ENCODE measurements at regions not wholly inside any gene's neighbourhood (a gene's known extent, or its start where the extent isn't known, plus 50 kb on each side); places are given as distances from the start of the nearest gene placed in this dataset.
"Not testable (repeated sequence)": the region's sequence is repeated elsewhere in the genome, so short reads cannot be mapped to it uniquely, and the experiment has no call there.

DNA sequence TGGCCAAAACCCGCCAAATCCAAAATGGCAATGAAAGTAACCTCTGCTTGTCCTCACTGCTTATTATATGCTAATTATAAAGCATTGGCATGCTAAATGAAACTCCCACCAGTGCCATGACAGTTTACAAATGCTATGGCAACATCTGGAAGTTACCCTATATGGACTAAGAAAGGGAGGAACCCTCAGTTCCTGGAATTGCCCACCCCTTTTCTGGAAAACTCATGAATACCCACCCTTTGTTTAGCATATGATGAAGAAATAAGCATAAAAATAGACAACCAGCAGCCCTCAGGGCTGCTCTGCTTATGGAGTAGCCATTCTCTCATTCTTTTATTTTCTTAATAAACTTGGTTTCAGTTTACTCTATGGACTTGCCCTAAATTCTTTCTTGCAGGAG lies 269.8 kb downstream of the OLFM4 start:
- no peak for DNase-seq

DNA sequence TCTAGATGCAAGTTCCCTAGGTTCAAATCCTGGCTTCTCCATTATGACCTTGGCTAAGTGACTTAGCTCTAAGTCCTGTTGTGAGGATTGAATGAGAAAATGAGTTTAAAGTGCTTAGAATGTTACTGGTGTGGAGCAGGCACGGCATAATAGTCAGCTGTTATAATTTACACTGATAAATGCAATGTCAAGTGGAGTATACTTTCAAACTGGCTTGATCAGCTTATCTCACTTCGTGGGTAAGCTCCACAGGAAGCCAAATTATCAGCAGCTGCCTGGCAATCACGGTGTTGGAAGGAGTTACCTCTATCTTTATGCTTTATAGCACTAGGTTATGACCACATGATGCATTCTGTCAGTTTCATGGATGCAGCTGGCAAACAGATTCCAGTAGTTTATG lies 272.8 kb downstream of the OLFM4 start:
- DNase-seq, result no peak

DNA sequence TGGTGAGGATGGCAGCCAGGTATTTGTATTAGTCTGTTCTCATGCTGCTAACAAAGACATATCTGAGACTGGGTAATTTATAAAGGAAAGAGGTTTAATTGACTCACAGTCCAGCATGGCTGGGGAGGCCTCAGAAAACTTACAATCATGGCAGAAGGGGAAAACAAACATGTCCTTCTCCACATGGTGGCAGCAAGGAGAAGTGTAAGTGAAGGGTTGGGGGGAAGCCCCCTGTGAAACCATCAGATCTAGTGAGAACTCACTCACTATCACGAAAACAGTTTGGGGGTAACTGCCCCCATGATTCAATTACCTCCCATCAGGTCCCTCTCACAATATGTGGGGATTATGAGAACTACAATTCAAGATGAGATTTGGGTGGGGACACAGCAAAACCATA lies 276.8 kb downstream of the OLFM4 start:
- DNase-seq, result not testable (repeated sequence)

DNA sequence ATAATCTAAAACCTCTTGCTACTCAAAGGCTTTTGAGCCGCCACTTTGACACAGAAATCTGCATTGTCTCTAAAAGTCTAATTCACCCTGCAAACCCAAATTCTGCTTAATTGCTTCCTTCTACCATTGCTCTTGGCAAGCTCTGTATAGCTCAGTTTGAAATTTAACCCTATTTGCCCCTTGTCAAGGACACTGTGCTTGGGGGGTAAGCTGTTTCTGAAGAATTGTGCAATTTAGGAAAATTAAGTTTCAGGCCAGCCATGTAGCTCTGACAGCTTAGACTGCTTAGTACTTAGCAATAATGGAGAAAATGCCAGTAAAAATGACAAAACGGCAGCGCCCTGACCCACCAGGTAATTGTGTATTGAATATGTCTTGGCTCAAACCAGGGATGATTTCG lies 282.2 kb downstream of the OLFM4 start:
- DNase-seq, result no peak

DNA sequence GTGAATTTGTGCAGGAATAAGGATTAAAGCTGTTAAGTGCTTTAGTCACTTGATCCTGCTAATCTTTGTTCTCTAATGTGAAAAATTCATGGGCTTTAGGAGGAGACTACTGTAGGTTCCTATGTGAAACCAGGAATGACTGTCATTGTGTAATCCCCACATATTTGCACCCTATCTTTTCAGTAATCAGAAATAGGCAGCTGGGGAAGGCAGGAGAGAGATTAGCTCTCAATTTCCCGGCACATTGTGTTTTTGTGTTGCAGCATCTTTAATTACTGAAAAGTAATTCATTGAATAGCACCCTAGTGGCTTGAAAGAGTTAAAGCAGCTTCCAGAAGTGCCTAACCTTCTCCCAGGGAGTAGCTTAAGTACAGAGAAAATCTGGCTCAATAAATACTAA lies 282.9 kb downstream of the OLFM4 start:
- no peak for DNase-seq

DNA sequence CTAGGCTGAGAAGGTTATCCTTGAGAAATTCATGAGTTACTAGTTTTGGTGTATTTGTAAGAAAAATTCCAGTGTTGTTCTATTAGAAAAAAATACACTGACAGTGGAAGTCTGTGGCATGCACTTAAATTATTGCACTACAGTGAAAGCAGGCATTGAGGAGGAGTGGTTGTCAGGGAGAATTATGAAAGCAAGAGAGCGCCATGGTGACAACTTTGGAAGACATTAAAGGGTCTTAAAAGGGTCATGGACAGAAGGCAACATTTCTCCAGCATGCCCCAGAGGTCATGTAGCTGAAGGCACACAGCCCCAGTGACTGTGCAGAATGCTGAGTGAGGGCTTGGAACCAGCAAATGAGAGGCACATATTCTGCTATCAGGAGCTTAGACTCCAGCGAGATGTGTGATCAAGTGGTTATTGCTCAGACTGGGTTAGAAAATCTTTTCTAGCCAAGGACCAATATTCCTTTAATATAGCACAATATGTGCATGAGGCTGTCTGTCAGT lies 292.7 kb downstream of the OLFM4 start:
- DNase-seq, result no peak

DNA sequence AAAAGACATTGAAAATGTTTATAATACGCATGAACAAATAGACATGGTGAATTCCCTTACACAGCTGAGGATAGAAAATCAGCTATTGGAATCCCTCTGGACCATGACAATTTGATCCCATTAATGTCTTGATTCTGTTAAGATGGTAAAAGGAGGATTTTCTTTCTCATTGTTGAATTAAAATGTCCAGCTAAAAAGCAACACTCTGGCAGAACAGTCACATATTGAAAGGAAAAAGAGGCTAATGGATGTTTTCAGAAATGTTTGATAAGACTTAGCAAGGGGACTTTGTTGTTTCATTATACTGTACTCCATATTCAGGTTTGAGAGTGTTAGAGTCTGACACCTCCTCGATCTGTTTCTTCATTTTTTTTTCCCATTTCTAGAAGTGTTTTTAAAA lies 296.0 kb downstream of the OLFM4 start:
- DNase-seq, result no peak

DNA sequence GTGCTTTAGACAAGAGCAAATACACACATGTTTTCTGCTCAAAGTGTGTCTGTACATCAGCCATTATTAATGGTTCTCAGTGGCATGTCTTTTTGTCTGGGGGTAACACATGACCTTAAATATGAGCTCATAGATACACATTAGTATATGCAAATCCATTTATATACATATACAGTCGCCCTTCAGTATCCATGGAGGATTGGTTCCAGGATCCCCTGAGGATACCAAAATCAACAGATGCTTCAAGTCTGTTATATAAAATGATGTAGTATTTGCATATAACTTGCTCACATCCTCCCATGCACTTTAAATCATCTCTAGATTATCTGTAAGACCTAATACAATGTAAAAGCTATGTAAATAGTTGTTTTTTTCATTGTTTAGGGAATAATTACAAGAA lies 298.1 kb downstream of the OLFM4 start:
- no peak for DNase-seq

DNA sequence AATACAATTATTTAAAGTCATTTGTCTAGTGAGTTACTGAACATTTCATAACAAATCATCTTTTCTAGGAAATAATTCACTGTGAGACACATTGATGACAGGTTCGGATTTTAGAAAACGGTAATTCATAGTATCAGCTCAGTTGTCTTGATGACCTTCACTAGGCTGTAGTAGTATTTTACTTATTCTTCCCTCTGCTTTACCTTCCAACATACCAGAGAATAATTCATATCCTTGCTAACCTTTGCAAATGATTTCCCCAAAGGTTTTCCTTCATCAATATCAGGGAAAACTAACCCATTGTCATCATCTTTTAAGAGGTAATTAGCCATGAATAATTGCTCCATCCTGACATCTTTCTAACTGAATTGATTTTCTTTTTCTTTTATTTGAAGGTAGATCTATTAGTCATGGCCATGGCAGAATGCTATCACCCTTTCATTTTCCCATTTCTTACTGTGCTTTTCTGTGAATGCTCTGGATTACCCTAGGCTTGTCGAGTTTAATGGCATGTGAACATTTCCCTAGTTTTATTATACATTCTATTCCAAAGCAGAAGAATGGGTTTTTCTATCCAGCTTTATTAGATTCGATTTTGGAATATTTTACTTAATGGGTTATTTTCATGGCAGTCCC lies 299.2 kb downstream of the OLFM4 start:
- no peak for DNase-seq

DNA sequence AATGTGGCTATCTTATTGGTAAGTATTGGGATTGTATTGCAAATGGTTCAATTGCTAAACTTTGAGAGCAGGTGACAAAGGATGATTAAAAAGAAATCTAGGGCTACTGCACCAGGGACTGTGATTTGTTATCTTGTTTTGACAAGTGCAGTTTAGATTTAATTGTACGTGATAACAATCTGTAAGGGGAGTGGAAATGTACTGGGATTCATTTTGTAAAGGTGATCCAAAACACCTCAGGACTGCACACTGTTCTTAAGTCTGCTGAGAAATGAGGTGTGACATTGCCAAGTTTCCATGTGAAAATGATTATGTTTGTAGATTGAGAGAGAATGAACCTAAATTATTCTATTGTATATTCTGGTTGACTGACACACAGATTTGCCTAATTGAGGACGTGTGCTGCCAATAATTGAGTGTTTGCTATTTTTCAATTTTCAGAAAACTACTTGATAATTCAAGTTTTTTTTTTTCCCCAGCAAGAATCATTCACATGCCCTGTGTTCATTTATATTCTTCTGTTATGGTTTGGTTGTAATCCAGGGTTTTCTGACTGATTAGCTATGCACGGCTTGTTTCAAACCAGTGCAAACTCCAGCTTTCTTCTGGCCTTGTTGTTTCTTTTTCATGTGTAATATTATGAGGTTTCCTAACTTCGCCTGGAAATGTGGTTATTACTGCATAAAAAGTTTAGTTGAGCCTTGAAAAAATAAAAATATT lies 308.0 kb downstream of the OLFM4 start:
- no peak for DNase-seq

DNA sequence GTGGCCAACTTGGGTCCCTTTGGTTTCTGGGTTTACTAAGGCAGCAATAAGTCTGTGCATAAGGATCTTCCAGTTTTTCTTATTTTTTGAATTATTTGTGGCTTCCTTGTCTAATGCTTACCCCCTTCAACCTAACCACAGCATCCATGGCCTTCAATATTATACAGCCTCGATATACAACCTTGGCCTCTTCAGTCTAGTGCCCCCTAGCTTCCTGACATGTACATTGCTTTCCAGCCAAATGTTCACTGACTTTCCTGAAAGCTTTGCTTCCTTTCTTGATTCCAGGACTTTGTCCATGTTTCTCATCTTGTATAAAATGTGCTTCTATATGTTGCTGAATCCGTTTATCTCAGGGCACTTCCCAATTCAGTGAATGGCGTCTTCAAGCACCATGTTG lies 310.1 kb downstream of the OLFM4 start:
- no peak for DNase-seq

DNA sequence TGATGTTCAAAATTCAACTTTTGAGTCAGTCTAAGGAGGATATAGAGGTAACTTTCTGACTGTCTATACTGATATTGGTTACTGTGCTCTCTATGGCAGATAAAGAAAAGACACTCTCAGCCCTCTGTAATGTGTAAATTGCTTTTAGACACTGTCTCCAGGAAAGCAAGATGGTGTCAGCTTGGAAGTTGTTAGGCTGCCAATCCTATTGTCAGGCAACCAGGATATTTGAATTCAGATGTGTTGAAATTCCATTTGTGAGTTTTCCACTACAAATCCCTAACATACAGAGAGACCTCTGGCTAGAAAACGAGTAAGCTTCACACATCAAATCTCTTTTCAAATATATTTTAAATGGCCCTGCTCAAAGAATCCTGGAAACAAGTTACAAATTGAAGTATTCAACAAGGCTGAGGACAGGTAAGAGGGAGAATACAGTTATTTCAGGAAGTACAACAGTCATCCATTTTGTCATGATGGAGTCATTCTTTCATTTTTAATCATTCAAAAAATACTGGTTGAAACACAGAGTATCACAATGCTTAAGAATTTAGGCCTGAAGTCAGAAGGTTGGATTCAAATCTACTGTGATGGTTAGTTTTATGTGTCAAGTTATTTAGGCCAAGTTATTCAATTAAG lies 312.0 kb downstream of the OLFM4 start:
- DNase-seq, result no peak

DNA sequence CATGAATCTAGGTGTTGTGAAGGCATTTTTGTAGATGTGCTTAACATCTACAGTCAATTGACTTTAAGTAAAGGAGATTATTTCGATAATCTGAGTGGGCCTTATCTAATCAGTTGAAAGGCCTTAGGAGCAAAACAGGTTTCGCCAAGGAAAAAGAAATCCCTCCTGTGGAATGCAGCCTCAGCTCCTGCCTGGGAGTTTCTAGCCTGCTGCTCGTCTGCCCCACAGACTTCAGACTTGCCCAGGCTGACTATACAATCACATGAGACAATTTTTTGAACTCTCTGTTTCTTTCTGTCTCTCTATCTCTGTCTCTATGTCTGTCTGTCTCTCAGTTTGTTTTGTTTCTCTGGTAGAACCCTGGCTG lies 312.5 kb downstream of the OLFM4 start:
- DNase-seq, result no peak

DNA sequence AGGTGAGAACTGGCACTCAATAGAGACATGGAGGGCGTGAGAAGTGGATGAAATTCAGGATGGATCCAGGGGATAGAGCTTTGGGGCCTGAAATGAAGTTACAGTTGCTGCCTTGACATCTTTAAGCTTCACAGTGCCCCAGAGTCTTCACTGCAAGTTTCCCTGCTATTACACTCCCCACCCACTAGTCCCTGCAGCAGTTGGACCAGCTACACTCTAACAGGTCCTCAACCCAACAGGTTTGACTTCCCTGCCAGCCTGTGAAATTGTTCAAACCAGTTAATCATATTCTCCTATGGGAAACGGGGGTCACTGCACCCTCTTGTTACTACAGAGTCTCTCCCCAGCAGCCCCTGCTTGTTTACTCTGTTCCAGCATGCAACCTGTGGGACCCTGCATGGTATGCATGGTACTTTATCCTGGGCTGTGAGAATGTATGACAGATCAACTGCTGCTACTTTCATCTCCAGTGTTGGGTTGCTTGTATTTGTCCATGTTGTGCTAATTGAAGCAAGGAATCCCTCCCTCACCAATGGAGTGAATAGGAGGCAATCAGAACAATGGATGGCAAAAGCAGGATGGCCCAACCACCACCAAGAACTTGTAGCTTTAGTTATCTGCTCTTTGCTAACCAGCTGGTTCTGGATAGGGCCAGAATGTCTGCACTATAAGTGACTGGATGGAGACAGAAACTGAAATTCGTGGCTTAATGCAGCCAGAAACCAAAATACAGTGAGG lies 314.2 kb downstream of the OLFM4 start:
- no peak for DNase-seq

DNA sequence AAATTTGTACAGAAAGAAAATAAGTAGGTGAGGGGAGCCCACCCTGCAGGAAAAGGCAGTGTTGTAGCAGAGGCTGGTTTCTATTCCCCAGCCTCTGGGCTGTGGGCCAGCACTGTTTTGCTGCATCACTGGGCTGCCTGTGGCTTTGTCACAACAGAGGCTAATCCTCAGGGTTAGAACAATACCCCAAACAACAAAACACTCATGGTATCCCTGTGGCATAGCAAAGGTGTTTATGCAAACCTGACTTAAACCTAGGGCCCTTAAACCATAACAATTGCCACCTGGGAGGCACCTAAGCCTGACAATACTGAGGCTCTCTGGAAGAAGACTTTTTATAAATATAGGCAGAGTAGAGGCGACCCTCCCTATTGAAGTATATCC lies 314.7 kb downstream of the OLFM4 start:
- DNase-seq, result no peak

DNA sequence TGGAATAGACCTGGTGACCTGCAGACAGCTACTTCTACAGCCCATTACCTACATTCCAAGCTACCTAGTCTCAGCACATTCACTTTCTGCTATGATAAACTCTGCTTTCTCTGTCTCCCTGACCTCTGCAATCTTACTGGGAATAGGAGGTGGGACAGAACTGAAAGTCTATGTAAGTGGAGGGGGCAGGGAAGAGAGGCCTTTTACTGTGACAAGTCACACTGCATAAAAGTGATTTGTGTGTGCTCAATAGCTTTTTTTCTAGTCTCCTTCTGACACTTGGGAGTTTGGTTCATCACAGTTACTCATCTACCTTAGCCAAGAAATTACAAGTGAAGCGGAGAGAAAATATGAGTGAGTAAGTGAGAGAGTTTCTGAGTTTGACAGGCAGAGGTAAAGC lies 322.4 kb downstream of the OLFM4 start:
- no peak for DNase-seq

DNA sequence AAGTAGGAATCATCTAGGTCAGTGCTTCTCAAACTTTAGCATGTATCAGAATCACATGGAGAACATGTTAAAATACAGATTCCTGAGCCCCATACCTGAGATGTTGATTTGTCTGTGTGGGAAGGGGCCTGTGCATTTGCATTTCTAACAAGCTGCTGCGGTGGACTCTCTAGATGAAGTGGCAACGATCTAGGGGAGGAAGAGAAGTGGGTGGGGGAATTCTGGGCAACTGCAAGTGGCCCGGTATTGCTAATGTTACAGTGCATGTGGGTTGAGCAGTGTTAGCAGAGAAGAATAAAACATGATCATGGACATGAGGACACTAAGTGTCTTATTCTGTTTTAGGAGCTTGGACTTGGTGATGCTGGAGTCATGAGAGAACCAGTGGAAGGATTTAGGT lies 329.0 kb downstream of the OLFM4 start:
- DNase-seq, result no peak

DNA sequence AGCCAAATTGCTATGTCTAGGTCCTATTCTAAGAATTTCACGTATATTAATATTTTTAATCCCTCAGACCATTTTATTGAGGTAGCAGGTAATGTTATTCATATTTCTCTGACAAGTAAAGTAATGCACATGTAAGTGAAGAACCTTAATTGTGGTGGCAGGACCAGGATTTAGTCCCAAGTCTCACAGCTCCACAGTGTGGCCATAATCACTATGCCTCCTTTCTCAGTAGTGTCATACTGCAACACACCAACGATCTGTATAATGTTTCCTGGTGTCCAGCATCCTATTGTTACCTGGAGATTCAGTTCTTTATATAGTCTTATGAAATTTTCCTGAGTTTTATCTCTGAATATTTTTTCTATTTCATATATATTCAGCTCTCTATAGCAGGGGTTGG lies 340.3 kb downstream of the OLFM4 start:
- DNase-seq, result no peak

DNA sequence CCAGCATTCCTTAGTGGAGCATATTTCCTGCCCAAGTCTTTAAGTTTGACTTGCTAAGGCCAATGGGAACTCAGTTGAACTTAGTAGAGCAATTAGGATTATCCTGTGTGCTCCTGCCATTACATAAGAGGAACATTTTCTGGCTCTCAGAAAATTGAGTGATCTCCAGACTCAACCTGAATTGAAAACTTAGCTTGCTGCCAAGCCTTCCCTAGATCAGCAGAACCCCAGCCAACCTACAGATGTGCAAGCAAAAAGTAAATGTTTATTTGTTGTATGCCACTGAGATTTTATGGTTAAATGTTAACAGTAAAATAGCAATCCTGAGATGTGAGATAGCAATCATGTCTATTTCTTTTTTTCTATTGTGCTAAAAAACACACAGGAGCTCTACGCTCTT lies 350.9 kb downstream of the OLFM4 start:
- no peak for DNase-seq

DNA sequence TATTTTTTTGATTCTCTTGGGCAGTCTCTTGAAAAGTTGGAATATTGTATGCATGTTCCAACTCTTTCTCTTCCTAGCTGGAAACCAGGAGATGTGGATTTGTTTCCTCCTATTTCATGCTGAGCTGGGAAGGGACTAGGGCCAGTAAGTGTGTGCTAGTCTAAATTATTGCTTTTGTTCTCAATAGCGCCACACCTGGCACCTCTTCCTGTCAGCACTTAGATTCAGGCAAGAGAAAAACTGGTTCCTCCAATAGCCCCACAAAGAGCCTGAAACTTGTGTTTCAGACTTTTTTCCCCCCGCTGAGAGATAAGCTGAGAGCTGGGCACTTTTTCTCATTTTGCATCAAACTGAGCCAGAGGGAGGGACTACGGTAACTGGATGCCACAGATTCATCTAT lies 353.4 kb downstream of the OLFM4 start:
- DNase-seq, result no peak

DNA sequence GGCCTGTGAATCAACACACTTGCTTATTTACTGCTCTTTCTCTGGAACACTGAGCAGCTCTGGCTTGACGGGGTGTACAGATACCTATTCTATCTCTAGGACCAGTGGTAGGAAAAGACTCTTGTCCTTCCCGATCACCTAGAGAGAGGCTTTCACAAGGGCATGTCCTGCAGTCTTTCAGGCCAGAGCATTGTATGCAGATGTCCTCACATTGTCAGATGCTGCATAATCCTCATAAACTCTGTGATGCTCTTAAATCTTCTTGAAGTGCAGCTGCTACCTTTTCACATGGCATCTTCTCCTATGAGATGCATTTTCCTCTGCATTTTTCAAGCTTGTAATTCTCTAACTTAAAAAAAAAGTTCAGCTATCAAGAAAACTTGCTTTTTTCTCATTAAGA lies 369.4 kb downstream of the OLFM4 start:
- no peak for DNase-seq

DNA sequence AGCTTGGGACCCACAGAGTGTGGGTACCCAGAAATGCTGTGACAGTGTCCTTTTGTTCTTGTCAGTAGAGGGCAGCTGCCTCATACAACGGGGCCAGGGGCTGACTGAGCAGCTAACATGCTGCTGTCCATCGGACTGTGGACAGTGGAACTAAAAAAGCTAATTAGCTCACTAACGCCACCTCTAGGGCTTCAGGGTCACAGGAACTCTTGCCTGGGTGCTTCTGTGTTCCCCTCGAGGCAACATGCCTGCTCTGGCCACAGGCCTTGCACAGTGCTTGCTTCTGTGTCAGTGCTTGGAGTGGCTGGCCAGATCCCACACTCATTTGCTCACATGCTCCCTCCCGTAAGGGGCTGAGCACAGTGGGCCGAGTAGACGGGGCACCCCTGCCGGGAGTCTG lies 377.0 kb downstream of the OLFM4 start:
- no peak for DNase-seq

DNA sequence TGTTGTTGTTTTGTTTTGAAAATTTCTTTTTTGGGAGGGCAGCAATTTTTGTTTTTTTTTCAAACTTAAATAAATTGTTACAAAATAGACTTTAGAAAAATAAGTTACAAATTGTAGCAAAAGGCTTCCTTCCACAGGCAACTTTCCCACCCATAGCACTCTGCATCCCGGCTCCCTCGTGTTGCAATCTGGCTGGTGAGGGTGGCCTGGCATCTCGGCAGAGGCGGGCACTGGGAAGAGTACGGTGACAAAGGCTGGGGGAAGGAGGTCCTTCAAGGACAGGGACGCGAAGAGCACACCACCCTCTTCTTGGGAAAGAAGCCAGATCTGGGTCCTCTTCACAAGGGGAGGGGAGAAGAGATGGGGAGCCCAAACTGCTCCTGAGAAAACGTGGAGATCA lies 379.7 kb downstream of the OLFM4 start:
- DNase-seq, result no peak
